HG03097 (cell line): ENCODE measurements at regions not wholly inside any gene's neighbourhood (a gene's known extent, or its start where the extent isn't known, plus 50 kb on each side); places are given as distances from the start of the nearest gene placed in this dataset.

Experiments
- ATAC-seq: cut with Tn5 transposase; IDR thresholded peaks from one replicate; pipeline ENCODE4 v1.9.1; 2021; ENCODE audit not compliant: unreplicated experiment, low FRiP score

DNA sequence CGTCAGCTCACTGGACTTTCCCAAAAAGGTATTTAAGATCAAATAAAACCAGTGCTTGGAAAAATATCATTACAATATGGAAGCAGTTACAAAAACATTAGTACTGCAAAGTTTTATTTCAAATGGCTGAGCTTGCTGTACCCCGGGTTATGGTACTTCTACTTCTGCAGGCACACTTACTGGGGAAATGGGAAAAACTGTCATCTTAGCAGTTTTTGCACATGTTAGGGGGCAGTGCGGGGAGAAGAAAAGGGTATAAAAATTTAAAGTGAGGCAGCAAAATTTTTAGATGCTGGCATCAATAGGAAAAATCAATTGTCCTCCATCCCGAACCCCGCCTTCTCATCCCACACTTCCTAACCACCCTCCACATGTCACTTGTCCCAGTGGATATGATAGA is 133.4 kb downstream of the ATG4C start:
- no peak for ATAC-seq

DNA sequence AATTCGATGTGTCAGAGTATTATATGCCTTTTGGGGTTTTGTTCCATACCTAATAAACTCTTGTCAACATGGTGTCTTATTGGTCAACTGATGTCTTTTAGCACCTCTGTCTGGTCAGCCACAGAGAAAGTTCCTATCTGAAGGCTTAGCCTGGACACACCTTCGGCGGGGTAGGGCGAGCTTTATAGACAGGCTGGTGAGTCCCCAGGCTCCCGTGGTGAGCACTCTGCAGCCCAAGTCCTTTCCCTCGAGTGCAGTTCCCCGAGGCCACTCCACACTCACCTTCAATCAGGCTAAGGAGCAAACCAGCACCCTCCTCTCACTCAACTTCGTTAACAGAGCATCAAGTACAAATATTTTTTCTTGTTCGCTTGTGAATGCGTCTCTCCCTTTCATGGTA is 133.9 kb downstream of the ATG4C start:
- no peak for ATAC-seq

DNA sequence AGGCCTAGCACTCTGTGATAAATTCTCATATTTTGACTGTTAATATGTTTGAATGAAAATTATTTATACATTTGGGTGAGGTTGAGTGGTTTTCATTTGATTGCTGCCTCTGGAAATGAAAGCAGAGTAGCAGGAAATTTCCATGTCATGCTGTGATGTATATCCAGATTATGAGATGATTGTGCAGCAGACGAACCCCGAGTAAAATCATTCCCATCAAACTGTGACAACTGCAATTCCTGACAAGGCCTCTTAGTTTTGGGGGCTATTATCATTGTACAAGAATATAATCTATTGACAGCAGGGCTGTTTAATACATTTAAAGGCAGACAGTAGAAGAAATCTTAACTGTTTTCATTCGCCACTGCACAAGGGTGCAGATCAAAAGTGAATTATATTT is 134.8 kb downstream of the ATG4C start:
- no peak for ATAC-seq

DNA sequence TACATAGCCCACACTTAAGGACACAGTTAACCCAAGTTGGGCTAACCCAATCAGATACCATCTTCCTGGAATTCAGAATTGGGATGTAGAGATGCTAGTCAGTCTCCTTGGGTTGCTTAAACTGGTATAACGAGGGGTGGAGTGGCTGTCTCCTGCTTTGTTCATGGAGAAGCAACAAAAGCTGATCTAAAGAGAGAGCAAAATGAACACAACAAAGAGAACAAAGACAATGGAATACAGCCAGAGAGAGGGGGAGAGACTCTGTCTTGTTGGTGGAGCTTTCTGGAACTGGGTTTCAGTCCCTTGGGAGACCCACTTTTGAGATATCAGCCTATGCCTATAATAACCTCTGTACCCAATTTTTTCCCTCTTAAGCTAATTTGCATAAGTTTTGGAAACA is 138.1 kb downstream of the ATG4C start:
- ATAC-seq, result no peak

DNA sequence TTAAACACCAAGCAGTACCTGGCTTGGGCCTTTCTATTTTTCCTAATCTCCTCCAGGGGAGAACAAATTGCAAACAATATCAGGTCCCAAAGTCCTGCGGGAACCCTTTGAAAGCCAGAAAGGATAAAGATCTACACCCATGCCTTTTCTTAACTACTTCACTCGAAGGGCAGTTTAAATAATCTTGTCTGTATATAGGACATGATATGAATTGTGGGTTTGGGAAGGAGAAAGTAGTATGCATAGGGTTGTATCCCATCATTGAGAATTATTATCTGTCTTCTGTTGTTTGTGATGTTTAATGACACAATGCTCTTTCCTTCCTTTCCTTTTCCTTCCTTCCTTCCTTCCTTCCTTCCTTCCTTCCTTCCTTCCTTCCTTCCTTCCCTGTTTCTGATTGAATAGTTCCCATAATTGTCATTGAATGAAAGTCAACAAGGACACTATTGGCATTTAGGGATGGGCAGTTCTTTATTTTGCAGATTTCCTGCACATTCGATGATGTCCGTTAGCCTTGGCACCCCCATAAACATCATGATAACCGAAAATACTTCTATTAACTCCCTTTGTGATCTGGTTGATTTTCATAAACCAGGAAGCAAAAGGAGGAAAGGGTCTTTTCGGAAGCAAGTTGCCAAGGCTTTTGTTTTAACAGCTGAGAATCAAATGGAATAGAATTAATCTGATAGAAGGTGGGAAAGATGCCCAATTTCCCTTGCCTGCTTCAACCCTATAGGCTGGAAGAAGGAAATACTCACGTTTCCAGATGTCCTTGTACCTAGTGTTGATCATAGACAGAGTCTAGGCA is 141.3 kb downstream of the ATG4C start:
- no peak for ATAC-seq

DNA sequence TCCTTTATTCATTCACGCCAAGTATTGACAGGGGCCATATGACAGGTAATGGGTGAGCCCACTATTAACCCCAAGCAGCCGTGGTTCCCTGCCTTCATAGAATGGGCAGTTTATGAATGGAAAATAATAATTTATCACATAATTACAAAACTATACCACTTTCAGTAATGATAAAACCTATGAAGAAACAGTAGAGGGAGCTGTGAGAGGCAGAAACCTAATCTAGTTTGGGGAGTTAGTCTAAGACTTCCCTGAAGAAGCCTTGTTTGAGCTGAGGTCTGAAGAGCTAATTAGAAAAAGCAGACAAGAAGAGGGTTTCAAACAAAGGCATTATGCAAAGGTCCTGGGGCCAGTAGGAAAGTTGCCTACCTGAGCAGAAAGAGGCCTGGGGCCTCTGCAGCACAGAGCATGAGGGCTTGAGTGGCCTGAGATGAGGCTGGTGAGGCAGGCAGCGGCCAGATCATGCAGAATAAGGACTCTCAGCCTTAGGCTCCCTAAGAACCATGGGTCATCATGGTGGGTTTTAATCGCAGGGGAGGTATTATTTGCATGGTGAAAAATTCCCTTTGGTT is 142.8 kb downstream of the ATG4C start:
- ATAC-seq, result no peak

DNA sequence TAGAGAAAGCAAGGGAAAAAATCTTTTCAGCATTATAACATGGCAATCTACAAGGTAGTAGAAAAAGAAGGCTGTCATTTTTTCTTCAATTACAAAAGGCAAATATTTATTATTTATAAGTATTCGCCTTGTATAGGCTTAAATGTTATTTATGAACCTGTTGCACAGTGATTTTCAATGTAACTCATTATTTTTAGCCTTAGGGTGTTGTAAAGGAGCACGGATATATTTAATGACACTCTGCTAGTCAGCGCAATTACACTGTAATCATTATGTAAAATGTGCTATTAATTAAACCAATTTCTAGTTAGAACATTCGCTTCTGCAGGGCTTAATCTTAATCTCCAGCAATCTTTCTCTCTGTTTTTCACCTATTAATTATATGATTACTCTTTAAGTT is 145.0 kb downstream of the ATG4C start:
- no peak for ATAC-seq

DNA sequence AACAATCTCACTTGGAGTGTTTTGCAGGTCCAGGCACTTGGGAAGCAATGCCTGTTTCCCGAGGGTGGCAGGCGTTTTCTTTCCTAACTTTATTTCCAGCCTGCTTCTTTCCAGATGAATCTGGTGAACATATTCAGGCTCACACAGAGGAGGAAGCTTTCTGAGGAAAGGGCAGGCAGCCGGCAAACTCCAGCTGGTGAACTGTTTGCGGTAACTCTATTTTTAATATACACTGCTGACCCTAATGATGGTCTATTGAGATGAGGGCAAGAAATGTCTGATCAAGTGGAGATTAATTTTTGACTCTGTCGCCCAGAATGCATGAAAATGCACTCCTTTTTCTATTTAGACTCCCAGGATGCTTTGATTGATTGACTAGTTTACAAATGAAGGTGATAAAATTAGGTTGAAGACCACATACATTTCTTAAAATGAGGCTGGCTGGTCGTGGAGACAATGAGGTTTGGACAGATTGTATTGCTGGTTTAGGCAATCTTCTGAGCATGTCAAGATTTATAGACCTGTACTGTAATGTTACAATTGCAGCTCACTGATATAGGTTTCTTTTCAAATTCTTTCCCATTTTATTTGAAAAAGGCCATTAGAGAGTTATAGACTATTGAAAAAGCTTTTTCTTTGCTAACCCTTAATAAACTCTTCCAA is 153.8 kb downstream of the ATG4C start:
- no peak for ATAC-seq

DNA sequence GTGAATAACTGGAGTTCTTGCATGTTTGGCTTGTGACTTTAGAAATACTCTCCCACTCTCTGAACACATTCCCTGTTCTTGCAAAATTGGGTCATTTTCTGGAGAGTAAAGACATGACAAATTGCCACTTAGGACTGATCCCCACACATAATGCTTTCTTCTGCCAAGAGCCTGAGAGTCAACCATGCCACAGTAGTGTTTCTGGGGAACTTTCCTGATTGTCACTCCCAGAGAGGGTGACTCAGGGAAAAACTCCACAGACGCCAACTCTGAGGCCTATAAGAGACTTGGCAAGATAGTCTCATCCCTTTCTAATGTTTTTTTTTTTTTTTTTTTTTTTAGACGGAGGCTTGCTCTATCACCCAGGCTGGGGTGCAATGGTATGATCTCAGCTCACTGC is 157.8 kb downstream of the ATG4C start:
- no peak for ATAC-seq

DNA sequence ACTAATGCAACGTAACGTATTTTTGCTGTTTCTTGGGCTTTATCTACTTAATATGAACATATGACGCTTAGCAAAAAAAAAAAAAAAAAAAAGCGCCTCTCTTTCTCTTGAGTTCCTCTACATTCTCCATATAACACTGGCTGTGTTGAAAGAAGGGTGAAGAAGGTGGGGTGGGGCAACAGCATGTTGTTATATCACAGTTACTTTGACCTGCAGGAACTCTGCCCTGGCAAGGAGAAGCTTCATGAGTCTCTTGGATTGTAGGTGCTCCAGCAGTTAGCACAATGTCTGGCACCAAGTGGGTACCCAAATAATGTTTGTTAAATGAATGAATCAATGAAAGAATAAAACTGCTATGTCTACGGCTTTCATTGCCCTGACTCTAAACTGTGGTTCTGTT is 162.6 kb downstream of the ATG4C start:
- no peak for ATAC-seq

DNA sequence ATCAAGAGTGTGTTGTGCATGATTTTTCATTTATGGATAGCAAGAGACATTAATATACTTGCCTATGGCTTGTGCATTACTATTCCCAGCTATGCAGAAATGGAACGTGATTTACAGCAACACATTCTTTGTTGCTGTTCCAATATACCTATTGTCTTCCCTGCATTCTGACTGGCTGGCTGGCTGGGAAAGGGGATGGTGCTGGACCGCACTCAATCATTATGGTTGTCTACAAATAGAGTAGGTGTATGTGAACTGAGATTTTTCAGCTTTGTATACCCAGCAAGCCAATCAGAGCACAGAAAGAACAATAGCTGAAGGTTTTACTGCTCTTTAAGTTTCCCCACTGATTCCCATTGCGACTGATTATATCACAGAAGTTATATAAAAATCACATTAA is 167.5 kb downstream of the ATG4C start:
- ATAC-seq, result no peak

DNA sequence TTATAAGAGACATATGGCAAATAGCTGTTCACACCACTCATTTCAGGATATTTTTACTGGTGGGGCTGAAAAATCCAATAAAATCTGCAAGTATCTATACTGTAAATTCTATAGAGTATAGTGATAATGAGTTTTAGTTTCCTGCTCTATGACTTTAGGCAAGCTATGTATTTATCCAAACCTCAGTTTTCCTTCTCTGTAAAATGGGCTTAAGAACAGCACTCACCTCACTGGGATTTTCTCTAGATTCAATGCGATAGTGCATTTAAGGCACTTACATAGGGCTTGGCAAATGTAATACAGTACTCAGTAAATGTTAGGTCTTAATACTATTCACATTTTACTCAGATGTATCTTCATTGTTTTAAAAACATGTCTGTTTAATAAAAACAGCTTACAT is 168.7 kb downstream of the ATG4C start:
- ATAC-seq, result no peak

DNA sequence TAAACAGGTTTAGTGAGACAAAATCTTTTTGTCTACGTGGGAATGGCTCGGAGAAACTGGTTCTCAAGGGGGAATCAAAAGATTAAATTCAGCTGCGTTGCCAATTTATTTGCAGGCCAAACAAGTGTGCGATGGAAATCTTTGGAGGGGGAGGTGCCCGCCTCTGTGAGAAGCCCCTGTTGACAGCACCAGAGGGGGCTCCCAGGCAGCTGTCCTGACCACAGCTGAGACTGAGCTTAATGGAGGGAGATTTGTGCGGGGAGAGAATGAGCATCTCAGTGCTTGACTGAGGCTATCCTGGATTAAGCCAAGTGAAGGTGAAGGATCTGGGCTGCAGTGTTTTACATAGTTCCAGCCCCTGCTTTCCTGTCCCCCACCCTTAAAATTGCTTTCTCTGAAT is 169.7 kb downstream of the ATG4C start:
- no peak for ATAC-seq

DNA sequence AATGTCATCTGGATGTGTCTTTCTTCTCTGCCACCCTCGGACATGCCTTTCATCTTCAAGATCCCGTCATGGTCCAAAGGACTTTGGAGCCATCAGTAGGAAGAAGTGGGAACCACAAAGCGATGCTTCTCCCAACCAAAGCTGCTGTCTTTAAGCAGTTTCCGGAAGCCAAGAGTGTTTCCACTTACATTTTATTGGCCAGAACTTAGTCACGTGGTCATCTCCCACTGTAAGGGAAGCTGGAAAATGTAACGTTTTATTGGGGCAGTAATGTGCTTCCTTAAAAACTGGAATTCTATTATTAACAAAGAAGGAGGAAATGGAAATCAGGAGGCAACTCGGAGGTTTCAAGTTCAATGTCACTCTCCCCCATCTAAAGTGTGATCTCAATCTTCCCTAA is 170.8 kb downstream of the ATG4C start:
- ATAC-seq, result no peak

DNA sequence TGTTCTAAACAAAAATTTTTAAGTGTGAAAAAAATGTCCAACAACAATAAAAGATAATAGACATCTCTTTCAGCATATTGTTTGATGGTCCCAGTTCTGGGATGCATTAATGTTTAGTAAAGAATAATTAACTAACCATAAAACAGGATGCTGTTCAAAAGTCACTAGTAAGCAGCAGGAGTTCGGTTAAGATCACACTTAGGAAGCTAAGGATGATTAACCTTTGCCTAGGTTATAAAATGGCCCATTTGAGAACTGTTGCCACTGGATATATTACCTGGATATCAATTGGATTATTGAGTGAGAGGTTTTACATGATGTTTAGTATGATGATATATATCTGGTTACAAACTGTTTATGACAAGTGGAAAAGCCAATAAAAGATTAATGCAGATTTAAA is 171.7 kb downstream of the ATG4C start:
- no peak for ATAC-seq

DNA sequence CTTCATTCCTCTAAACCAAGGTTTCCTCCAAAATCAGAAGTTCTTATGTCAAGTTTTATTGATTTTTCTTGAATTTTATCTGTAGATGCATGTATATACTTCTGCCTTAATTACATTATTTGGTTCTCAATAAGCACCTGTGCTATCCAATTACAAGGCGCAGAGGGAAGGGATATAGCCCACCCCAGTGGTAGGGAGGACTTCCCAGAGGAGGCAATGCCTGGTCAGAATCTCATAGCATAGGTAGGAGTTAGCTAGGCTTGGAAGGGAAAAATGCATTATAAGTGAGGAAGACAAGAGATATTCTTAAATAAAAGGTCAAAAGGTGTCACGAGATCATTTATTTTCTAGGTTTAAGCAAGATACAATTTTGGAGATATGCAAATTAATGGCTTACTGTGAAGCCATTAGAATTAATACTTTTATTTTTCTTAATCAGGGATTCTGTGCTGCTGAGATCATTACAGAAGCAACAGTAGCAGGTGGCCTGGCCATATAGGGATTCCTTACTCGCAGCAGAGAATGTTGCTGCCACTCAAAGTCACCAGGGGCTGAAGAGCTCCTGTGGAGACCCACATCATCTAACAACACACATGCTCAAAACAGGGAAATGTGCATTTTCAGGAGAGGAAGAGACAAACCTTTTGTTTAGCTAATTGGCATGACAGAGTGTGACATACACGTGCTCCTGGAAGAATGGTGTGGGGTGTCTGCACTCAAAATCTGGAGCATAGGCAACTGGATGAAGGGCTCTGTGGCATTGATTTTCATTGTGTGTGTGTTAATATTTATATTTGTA is 178.3 kb downstream of the ATG4C start:
- no peak for ATAC-seq

DNA sequence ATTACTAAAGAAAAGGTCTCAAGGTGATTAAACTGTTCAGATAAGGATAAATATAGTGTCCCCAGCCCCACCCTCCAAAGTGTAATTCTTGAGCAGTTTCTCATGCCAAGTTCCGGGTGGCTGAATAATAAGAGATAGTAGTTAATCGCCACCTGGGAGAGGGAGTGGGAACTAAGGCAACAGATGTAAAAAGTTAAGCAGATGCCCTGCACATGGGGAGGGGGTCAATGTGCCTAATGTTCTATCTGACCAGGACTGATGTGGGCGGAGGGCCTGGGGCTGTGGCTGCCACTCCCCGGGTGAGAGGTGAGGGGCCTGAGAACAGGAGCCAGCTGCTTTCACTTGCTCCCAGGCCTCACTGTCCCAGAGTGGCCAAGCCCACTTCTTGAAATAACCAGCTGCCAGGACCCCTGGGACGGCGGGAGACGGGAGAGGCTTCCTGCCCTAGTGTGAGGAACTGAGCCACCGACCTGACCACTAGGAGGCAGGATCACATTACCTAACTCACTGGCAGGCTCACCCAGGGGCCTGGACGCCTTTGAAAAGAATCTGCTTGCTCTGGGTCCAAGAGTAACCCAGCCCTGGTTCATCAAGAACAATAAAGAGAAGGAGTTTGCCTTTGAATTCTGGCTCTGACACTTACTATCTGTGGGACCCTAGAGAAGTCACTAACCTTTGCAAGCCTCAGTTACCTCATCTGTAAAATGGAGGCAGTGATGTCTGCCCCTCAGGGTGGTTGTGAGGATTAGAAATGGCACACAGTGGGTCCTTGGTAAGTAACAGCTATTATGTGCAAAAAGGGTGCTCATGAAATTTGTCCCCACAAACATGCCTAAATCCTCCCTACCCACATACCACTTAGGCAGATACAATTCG is 179.2 kb downstream of the ATG4C start:
- ATAC-seq, result peak; percentile 52

DNA sequence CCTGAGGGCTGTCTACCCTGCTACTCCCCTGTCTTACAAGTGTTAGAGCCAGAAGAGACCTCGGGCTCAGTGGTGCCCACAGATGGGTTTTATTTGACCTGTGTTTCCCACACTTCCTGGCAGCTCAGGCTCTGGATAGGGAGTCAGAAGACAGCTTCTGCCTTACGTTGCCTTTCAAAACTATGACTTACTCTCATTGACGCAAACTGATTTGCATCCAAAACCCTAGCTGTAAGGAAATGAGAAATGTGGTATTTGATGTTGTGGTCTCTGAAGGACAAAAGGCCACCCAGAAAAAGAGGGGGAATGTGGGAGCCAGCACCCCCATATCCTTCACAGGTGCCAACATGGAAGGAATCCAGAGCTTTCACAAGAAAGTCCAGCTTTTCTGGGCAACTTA is 180.2 kb downstream of the ATG4C start:
- no peak for ATAC-seq

DNA sequence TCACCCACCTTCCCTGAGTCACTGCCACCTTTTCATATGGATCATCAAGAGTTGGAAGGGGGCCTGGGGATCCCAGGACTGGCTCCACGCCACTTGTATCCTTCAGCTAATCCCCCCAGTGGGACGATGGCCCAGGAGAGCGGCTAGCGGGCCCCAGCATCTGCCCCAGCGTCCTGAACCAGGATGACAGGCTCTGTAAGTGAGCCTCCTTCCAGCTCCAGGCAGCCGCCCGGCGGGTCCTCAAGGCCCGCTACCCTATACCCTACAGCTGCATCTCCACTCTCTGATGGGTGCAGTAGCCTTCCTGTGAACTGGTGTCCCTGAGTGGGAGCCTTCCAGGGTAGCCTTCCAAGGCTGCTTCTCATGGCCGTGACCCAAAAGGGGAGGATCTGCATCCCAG is 183.1 kb downstream of the ATG4C start:
- no peak for ATAC-seq

DNA sequence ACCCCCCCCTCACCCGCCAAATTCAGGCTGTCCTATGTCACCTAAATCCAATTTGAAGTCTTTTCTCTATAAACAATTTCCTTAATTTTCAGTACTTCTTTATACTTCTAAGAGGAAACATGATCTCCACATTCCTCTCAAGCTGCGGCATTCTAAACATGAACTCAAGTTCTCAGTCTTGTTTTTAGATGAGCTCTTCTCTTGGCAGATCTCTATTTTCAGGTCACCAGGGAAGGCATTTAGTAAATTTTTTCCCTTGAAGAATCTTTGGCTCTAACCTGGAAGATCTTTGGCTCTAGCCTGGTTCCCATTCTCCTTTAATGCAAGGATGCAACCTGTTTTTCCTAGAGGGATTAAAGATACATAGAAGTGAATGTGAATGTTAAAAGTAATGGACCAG is 193.4 kb downstream of the ATG4C start:
- ATAC-seq, result no peak
